CD14-positive monocyte (primary cell): ENCODE measurements at regions not wholly inside any gene's neighbourhood (a gene's known extent, or its start where the extent isn't known, plus 50 kb on each side); places are given as distances from the start of the nearest gene placed in this dataset.

Experiments
- DNase-seq, 3 donors: peaks; one replicate each; pipeline ENCODE4 v3.0.0-alpha.2; 2011 to 2022
- H2AFZ ChIP-seq: 2 replicates; pipeline ENCODE4 v1.6.0; 2012; ENCODE audit warnings: mild to moderate bottlenecking, low read depth, low read length, inconsistent platforms; ENCODE audit not compliant: insufficient read depth, poor library complexity, severe bottlenecking
- H3K27ac ChIP-seq, 2 donors: 1 replicate in 1 of 2; 2 replicates in 1 of 2; pipeline ENCODE4 v1.5.1; 2012 to 2013; ENCODE audit warnings: low read length in 2 of 2, control low read depth in 1 of 2, inconsistent platforms in 1 of 2, low read depth in 1 of 2, mild to moderate bottlenecking in 1 of 2
- H3K27me3 ChIP-seq, 2 donors: one replicate each; pipeline versions ENCODE4 v1.6.0 to v1.6.1; 2011 to 2013; ENCODE audit warnings: low read length in 2 of 2; ENCODE audit not compliant: control insufficient read depth in 2 of 2, insufficient read depth in 2 of 2
- H3K36me3 ChIP-seq, 2 donors: replicated peaks in 1 of 2; 1 replicate in 1 of 2; 2 replicates in 1 of 2; pipeline versions ENCODE4 v1.5.1 to v1.6.1; 2012 to 2013; ENCODE audit warnings: low read length in 2 of 2, control low read depth in 1 of 2, inconsistent platforms in 1 of 2, mild to moderate bottlenecking in 1 of 2; ENCODE audit not compliant: insufficient read depth in 2 of 2, control insufficient read depth in 1 of 2
- H3K4me1 ChIP-seq, 2 donors: 1 replicate in 1 of 2; 2 replicates in 1 of 2; pipeline versions ENCODE4 v1.5.1 to v1.6.1; 2012 to 2013; ENCODE audit warnings: low read length in 2 of 2, control low read depth in 1 of 2, inconsistent platforms in 1 of 2, mild to moderate bottlenecking in 1 of 2, moderate library complexity in 1 of 2; ENCODE audit not compliant: insufficient read depth in 2 of 2, control insufficient read depth in 1 of 2
- H3K4me2 ChIP-seq: replicated peaks from 2 replicates; pipeline ENCODE3; 2012; ENCODE audit warnings: low read length, moderate library complexity, mild to moderate bottlenecking; ENCODE audit not compliant: poor library complexity, severe bottlenecking; ENCODE audit errors: extremely low read depth
- H3K4me3 ChIP-seq, 3 experiments: fragments of 200-600 bp in 1 of 3; sonication (generic) in 1 of 3; replicated peaks in 1 of 3; 1 replicate in 2 of 3; 2 replicates in 1 of 3; pipeline ENCODE4 v1.5.1; 2011 to 2013; ENCODE audit warnings: low read length in 3 of 3, mild to moderate bottlenecking in 3 of 3, control low read depth in 2 of 3, low read depth in 2 of 3, inconsistent platforms in 1 of 3, moderate library complexity in 1 of 3
- H3K79me2 ChIP-seq: 2 replicates; pipeline ENCODE4 v1.6.0; 2012; ENCODE audit warnings: mild to moderate bottlenecking, control low read depth, inconsistent platforms, low read length, moderate library complexity; ENCODE audit not compliant: insufficient read depth
- H3K9ac ChIP-seq: 2 replicates; pipeline ENCODE4 v1.6.0; 2017; ENCODE audit warnings: low read length, mild to moderate bottlenecking; ENCODE audit not compliant: insufficient read depth, poor library complexity, severe bottlenecking
- H3K9me3 ChIP-seq, 2 donors: replicated peaks in 1 of 2; 1 replicate in 1 of 2; 2 replicates in 1 of 2; pipeline versions ENCODE4 v1.5.1 to v1.6.1; 2012 to 2013; ENCODE audit warnings: low read length in 2 of 2, control low read depth in 1 of 2; ENCODE audit not compliant: control insufficient read depth in 1 of 2, insufficient read depth in 1 of 2
- H4K20me1 ChIP-seq: 2 replicates; pipeline ENCODE4 v1.6.0; 2012; ENCODE audit warnings: mild to moderate bottlenecking, low read length, control low read depth, moderate library complexity; ENCODE audit not compliant: insufficient read depth
- H3K27ac Mint-ChIP-seq, 7 donors: one replicate each; pipeline ENCODE4 v1.8.0; 2020; ENCODE audit warnings: mild to moderate bottlenecking in 7 of 7, mixed read lengths in 7 of 7, moderate library complexity in 6 of 7, inconsistent platforms in 2 of 7
- H3K27me3 Mint-ChIP-seq, 3 donors: one replicate each; pipeline ENCODE4 v1.8.0; 2021 to 2022; ENCODE audit warnings: low read depth in 3 of 3, mild to moderate bottlenecking in 3 of 3, mixed read lengths in 3 of 3, moderate library complexity in 3 of 3, inconsistent platforms in 1 of 3
- H3K36me3 Mint-ChIP-seq, 2 donors: one replicate each; pipeline ENCODE4 v1.8.0; 2020; ENCODE audit warnings: mixed read lengths in 2 of 2, inconsistent platforms in 1 of 2, mild to moderate bottlenecking in 1 of 2
- H3K4me1 Mint-ChIP-seq: one replicate; pipeline ENCODE4 v1.8.0; 2020; ENCODE audit warnings: mild to moderate bottlenecking, mixed read lengths
- H3K4me3 Mint-ChIP-seq, 2 donors: one replicate each; pipeline ENCODE4 v1.8.0; 2020; ENCODE audit warnings: mild to moderate bottlenecking in 2 of 2, mixed read lengths in 2 of 2, moderate library complexity in 1 of 2
- H3K9me3 Mint-ChIP-seq, 7 donors: one replicate each; pipeline ENCODE4 v1.8.0; 2020 to 2022; ENCODE audit warnings: mixed read lengths in 7 of 7, mild to moderate bottlenecking in 6 of 7, moderate library complexity in 6 of 7, inconsistent platforms in 2 of 7
- WGBS: methylation state at CpG from one replicate; pipeline ENCODE4 v1.1.5; 2013; ENCODE audit warnings: missing lambda C conversion rate; ENCODE audit not compliant: insufficient coverage; 5-methylcytosine and 5-hydroxymethylcytosine counted together
- intact Hi-C, 2 donors: fragments of 100-400 bp; cut with micrococcal nuclease; formaldehyde crosslinking; loops; one replicate each; pipeline versions ENCODE4 v1.15.0 to v1.15.1; 2023
- TF ChIP-seq, protein P1 (sequence below): fragments of 200-600 bp; IDR thresholded peaks from one replicate; pipeline ENCODE4 v1.8.0; 2022; ENCODE audit warnings: antibody characterized with exemption, mild to moderate bottlenecking

DNA sequence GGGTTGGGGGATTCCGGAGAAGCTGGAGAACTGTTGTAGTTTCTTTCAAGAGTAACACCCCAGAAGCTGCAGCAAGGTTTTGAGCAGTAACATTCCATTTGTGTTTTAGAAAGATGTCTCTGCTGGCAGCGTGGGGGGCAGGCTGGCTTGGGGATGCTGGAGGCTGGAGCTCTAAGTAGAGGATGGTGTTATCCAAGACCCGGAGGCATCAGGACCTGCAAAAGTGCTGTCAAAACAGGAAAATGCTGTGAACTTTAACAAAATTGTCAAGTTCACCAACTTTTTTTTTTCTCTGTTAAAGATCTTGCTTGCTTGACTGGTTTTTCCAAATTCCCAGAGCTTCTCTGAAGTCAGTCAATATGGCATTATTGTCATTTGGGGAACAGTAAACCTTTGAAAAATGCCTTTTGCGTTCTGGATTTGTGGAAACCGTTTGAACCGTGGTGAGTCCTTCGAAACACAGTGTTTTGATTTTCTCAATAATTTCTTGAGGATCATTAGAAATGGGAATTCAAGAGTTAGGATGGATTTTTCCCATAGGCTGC, 189.6 kb upstream of the NLRP1 start:
- TF ChIP-seq, protein P1, sequence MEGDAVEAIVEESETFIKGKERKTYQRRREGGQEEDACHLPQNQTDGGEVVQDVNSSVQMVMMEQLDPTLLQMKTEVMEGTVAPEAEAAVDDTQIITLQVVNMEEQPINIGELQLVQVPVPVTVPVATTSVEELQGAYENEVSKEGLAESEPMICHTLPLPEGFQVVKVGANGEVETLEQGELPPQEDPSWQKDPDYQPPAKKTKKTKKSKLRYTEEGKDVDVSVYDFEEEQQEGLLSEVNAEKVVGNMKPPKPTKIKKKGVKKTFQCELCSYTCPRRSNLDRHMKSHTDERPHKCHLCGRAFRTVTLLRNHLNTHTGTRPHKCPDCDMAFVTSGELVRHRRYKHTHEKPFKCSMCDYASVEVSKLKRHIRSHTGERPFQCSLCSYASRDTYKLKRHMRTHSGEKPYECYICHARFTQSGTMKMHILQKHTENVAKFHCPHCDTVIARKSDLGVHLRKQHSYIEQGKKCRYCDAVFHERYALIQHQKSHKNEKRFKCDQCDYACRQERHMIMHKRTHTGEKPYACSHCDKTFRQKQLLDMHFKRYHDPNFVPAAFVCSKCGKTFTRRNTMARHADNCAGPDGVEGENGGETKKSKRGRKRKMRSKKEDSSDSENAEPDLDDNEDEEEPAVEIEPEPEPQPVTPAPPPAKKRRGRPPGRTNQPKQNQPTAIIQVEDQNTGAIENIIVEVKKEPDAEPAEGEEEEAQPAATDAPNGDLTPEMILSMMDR: no peak
- H3K27ac ChIP-seq: no peak overlapping the region
- H3K4me2 ChIP-seq: no peak overlapping the region
- WGBS: 68% methylated on average over 6 of the region's 7 CpGs
- no peaks in the 10 kb centered on the region for H3K79me2 ChIP-seq
- no peaks in the 10 kb centered on the region for H3K36me3 ChIP-seq
- Mint-ChIP-seq H3K4me1 (no peaks in the 10 kb centered on the region), H3K27me3 (peaks cover 10 to 24% (median 22%) of the 10 kb centered on the region in 3 donors), H3K4me3 (no peak overlapping the region), H3K27ac (no peak overlapping the region), H3K9me3 (peaks cover 0 to 7% (median under 1%) of the 10 kb centered on the region in 7 donors), H3K36me3 (no peaks in the 10 kb centered on the region)
- H3K4me3 ChIP-seq: no peak overlapping the region
- no peak overlapping the region for H2AFZ ChIP-seq
- intact Hi-C loops: no loop called here
- H4K20me1 ChIP-seq: no peaks in the 10 kb centered on the region
- no peaks in the 10 kb centered on the region for H3K4me1 ChIP-seq
- peaks cover 14 to 24% of the 10 kb centered on the region in 2 donors for H3K27me3 ChIP-seq
- no peaks in the 10 kb centered on the region for H3K9me3 ChIP-seq
- DNase-seq: no peak
- H3K9ac ChIP-seq: no peak overlapping the region

DNA sequence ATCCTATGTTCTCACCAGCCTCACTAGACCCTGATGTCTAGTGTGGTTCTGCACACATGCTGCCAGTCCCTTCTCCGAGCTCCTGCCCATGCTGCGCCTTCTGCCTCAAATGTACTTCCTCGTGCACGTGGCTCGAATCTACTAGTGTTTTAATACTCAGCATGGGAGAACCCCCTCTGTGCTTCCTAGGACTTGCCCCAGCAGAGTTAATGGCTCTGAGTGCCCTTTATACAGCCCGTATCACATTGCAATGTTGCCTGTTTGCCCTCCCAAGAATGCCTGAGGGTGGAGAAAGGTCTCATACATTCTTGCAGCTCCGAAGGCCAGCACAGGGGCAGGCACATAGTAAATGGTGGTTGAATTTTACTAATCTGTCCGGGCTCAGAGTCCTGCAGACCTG, 190.8 kb upstream of the NLRP1 start:
- intact Hi-C loops: no loop called here
- Mint-ChIP-seq H3K4me3 (no peak overlapping the region), H3K4me1 (no peaks in the 10 kb centered on the region), H3K27me3 (peaks cover 10 to 24% (median 23%) of the 10 kb centered on the region in 3 donors), H3K36me3 (no peaks in the 10 kb centered on the region), H3K9me3 (peaks cover 0 to 7% (median 0%) of the 10 kb centered on the region in 7 donors), H3K27ac (no peak overlapping the region)
- no peak overlapping the region for H3K4me3 ChIP-seq
- H3K27ac ChIP-seq: no peak overlapping the region
- TF ChIP-seq, protein P1: no peak
- no peaks in the 10 kb centered on the region for H3K79me2 ChIP-seq
- no peak overlapping the region for H3K4me2 ChIP-seq
- H3K36me3 ChIP-seq: no peaks in the 10 kb centered on the region
- no peaks in the 10 kb centered on the region for H3K9me3 ChIP-seq
- 67% methylated on average over 8 of the region's 8 CpGs for WGBS
- no peak overlapping the region for H2AFZ ChIP-seq
- H3K27me3 ChIP-seq: peaks cover 7 to 14% of the 10 kb centered on the region in 2 donors
- no peak overlapping the region for H3K9ac ChIP-seq
- H3K4me1 ChIP-seq: no peaks in the 10 kb centered on the region
- no peaks in the 10 kb centered on the region for H4K20me1 ChIP-seq
- DNase-seq: no peak
